ENCODE measurements at regions not wholly inside any gene's neighbourhood (a gene's known extent, or its start where the extent isn't known, plus 50 kb on each side); places are given as distances from the start of the nearest gene placed in this dataset.

DNA sequence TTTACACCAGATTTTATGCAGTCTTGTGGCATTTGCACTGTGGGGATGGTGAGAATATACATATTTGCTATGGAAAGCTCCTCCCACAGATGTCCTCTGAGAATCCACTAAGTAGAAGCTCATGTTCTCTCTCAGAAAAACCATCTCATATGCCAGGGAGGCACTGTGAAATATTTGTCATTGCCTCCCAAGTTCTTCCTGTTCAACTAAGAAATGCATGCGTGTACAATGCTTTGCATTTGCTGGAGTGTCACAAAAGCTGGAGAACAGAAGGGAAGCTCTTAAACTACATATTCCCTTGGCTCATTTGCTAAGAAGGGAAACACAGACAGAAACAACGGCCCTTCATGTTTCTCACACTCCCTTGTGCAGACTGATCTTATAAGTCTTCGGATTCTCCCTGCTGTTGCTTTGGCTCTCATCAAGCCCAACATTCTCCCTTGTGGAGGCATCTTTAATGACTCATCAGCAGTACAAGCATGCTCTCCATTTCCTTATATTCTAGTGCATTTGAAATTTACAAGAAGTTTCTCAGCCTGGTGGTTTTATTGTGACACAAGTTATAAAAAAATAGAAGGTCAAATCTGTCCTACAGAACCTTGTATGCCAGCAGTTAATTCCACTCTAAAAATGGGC is 220.6 kb downstream of the TRIM36 start:
- FAIRE-seq (no peak), DNase-seq (ENCODE audit: insufficient read length) (no peak)
- TF ChIP-seq POLR2A (IDR thresholded peaks at IDR 0.05; ENCODE audit: low read depth, low read length) (no peak), TAF1 (IDR thresholded peaks at IDR 0.05; ENCODE audit: borderline replicate concordance, low read depth, low read length) (no peak), POLR2AphosphoS5 (IDR thresholded peaks at IDR 0.05; ENCODE audit: low read depth, low read length) (no peak)

DNA sequence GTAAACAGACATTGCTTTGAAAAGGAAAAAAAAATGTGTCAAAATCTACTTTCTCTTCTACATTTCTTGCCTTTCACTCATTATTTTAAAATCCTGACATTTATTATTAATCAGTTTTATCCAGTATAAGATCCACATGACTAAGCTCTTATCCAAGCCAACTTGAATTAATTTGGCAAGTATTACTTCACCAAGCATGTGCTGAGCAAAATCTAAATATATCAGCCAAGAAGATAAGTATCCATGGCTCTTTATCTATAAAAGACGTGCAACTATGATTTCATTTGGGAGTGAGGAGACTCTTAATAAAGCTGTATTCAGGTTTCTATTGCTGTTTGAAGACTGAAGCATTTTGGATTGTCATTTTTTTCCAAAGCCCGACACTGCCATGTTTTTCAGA is 221.3 kb downstream of the TRIM36 start:
- DNase-seq (ENCODE audit: insufficient read length) (no peak), FAIRE-seq (no peak)
- TF ChIP-seq POLR2AphosphoS5 (IDR thresholded peaks at IDR 0.05; ENCODE audit: low read depth, low read length) = no peak
- TF ChIP-seq TAF1 (IDR thresholded peaks at IDR 0.05; ENCODE audit: borderline replicate concordance, low read depth, low read length) = no peak
- no peak for TF ChIP-seq POLR2A (IDR thresholded peaks at IDR 0.05; ENCODE audit: low read depth, low read length)

DNA sequence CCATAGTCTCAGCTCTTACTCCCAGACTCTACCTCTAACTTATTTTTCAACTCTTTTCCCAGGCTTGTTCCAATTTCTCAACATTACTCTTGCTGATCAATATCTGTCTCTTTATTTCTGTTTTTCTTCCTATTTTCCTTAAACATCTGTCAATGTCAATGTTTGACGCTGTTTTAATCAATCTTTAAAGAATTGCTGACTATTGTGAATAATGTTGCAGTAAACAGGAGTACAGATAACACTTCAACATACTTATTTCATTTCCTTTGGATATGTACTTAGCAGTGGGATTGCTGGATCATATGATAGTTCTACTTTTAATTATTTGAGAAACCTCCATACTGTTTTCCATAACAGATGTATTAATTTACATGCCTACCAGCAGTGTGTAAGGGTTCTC is 229.0 kb downstream of the TRIM36 start:
- FAIRE-seq (no peak), DNase-seq (ENCODE audit: insufficient read length) (no peak)
- no peak for TF ChIP-seq TAF1 (IDR thresholded peaks at IDR 0.05; ENCODE audit: borderline replicate concordance, low read depth, low read length)

- DNase-seq (ENCODE audit: insufficient read length) = no peak
- TF ChIP-seq POLR2AphosphoS5 (IDR thresholded peaks at IDR 0.05; ENCODE audit: low read depth, low read length) (no peak), POLR2A (IDR thresholded peaks at IDR 0.05; ENCODE audit: low read depth, low read length) (no peak), TAF1 (IDR thresholded peaks at IDR 0.05; ENCODE audit: borderline replicate concordance, low read depth, low read length) (no peak)
- FAIRE-seq = no peak
Observed at GRCh38 chr5:114935490-114935889, 234.2 kb downstream of the TRIM36 start.

- FAIRE-seq (no peak), DNase-seq (ENCODE audit: insufficient read length) (no peak)
- TF ChIP-seq POLR2A (IDR thresholded peaks at IDR 0.05; ENCODE audit: low read depth, low read length) = no peak
- no peak for TF ChIP-seq TAF1 (IDR thresholded peaks at IDR 0.05; ENCODE audit: borderline replicate concordance, low read depth, low read length)
- TF ChIP-seq POLR2AphosphoS5 (IDR thresholded peaks at IDR 0.05; ENCODE audit: low read depth, low read length) = no peak
Observed at GRCh38 chr5:114928644-114929462, 240.9 kb downstream of the TRIM36 start.

DNA sequence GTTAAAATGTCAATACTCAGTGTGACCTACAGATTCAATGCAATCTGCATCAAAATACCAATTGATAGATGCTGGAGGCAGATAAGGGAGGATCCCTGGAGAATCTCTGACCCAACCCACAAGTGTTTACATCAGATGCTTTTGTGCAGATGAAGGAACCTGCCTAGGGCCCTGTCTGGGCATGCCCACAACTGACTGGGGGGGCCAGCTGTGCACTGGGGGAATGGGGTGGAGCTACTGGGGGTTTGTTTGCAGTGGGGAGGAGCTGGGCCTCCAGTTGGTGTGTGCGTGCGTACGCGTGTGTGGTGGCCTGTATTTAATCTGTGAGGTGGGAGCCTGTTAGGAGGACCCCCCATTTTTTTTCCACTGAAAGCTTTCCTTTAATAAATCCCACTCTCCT is 244.9 kb downstream of the TRIM36 start:
- DNase-seq (ENCODE audit: insufficient read length) (no peak), FAIRE-seq (no peak)
- no peak for TF ChIP-seq POLR2AphosphoS5 (IDR thresholded peaks at IDR 0.05; ENCODE audit: low read depth, low read length)
- TF ChIP-seq POLR2A (IDR thresholded peaks at IDR 0.05; ENCODE audit: low read depth, low read length) = no peak
- TF ChIP-seq TAF1 (IDR thresholded peaks at IDR 0.05; ENCODE audit: borderline replicate concordance, low read depth, low read length) = no peak

DNA sequence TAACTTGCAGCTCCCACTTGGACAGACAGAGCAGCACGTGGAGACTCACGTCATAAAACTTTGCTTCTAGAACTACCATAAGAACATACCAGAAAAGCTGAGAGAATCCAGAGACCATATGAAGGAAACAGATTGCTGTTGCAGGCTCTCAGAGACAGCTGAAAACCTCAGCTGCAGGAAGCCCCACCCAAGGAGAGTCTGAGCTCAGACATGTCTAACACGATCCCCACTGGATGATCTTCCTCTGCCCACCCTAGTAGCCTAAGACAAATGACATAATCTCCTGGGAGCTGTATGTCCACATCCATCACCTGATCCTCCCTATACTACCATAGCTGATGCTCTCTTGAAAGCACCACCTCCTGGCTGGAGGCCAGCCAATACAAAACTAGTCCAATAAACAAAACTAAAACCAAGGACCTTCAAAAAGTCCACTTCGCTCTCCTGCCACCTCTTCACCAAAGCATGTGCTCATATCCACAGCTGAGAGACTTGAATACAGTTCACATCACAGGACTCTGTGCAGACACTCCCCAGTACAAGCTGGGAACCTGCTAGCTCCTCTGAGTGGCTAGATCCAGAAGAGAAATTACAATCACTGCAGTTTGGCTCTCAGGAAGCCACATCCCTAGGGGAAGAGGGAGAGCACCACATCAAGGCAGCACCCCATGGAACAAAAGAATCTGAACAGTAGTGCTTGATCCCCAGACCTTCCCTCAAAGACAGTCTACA is 257.4 kb downstream of the TRIM36 start:
- no peak for FAIRE-seq
- TF ChIP-seq POLR2A (IDR thresholded peaks at IDR 0.05; ENCODE audit: low read depth, low read length) (no peak), TAF1 (IDR thresholded peaks at IDR 0.05; ENCODE audit: borderline replicate concordance, low read depth, low read length) (no peak), POLR2AphosphoS5 (IDR thresholded peaks at IDR 0.05; ENCODE audit: low read depth, low read length) (no peak)
- no peak for DNase-seq (ENCODE audit: insufficient read length)

DNA sequence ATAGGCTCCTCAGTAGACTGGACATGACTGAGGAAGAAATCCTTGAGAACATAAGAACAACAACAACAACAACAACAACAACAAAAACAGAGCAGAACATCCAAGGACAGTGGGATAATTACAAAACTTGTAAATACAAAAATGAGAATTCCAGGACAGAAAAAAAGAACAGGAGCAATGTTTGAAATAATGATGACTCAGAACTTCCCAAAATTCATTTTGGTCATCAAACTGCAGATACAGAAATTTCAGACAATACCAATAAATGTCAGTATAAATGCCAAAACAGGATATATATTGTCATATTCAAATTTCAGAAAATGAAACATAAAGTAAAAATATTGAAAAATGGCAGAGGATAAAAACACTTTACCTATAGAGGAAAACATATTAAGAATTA is 259.0 kb downstream of the TRIM36 start:
- no peak for TF ChIP-seq POLR2A (IDR thresholded peaks at IDR 0.05; ENCODE audit: low read depth, low read length)
- no peak for DNase-seq (ENCODE audit: insufficient read length)
- FAIRE-seq = no peak

DNA sequence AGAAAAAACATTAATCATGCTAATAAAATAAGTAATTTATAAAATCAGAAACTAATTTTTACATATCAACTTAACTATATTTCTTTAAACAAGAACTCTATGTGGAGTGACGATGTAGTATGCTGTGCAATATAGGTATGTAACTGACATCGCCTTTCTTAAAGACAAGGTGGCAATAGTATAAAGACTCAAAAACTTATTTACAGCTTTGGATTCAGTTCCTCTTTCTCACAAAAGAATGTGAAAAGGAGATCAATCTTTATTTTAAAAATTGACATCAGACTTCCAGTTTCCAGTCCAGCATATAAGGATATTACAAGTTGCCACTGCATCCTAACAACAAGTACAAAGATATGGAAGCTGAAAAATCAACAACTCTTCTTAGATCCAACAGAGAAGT is 260.3 kb downstream of the TRIM36 start:
- FAIRE-seq (no peak), DNase-seq (ENCODE audit: insufficient read length) (no peak)
- TF ChIP-seq TAF1 (IDR thresholded peaks at IDR 0.05; ENCODE audit: borderline replicate concordance, low read depth, low read length) (no peak), POLR2A (IDR thresholded peaks at IDR 0.05; ENCODE audit: low read depth, low read length) (no peak), POLR2AphosphoS5 (IDR thresholded peaks at IDR 0.05; ENCODE audit: low read depth, low read length) (no peak)

- FAIRE-seq (no peak), DNase-seq (ENCODE audit: insufficient read length) (no peak)
- TF ChIP-seq POLR2AphosphoS5 (IDR thresholded peaks at IDR 0.05; ENCODE audit: low read depth, low read length) (no peak), POLR2A (IDR thresholded peaks at IDR 0.05; ENCODE audit: low read depth, low read length) (no peak), TAF1 (IDR thresholded peaks at IDR 0.05; ENCODE audit: borderline replicate concordance, low read depth, low read length) (no peak)
Observed at GRCh38 chr5:114903767-114904166, 265.9 kb downstream of the TRIM36 start.

DNA sequence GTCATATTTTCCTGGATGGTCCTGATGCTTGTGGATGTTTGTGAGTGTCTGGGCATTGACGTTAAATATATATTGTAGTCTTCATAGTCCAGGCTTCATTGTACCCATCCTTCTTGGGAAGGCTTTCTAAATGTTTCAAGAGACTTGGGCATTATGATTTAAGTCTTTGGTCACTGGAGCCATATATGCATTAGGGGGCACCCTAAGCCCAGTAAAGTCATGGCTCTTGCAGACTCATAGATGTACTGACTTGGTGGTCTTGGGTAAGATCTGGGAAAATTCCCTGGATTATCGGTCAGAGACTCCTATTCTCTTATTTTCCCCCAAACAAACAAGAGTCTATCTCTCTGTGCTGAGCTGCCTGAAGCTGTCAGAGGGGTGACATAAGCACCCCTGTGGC is 271.1 kb downstream of the TRIM36 start:
- TF ChIP-seq POLR2A (IDR thresholded peaks at IDR 0.05; ENCODE audit: low read depth, low read length) = no peak
- no peak for TF ChIP-seq POLR2AphosphoS5 (IDR thresholded peaks at IDR 0.05; ENCODE audit: low read depth, low read length)
- TF ChIP-seq TAF1 (IDR thresholded peaks at IDR 0.05; ENCODE audit: borderline replicate concordance, low read depth, low read length) = no peak
- DNase-seq (ENCODE audit: insufficient read length) (no peak), FAIRE-seq (no peak)

DNA sequence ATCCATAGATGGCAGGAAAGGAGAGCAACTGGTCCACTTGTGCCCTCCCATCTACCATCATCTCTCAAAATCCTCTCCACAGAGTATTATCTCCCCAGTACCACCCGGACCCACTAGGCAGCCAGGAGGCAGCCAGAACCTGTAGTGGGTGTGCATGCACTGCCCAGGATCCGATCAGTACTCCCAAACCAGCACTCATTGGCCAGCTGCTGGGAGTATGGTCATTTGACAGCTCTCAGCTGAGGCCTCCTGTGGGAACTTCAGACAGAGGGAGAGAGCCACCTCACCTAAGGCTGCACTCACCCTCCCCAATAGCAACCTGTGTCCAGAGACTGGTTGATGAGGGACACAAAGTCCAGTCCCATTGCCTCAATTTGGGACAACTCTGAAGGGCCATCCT is 286.0 kb downstream of the TRIM36 start:
- DNase-seq (ENCODE audit: insufficient read length) (no peak), FAIRE-seq (no peak)
- TF ChIP-seq TAF1 (IDR thresholded peaks at IDR 0.05; ENCODE audit: borderline replicate concordance, low read depth, low read length) (no peak), POLR2AphosphoS5 (IDR thresholded peaks at IDR 0.05; ENCODE audit: low read depth, low read length) (no peak), POLR2A (IDR thresholded peaks at IDR 0.05; ENCODE audit: low read depth, low read length) (no peak)

Measured in GM12892 (cell line).